DOHH2 (cell line): ENCODE measurements at regions not wholly inside any gene's neighbourhood (a gene's known extent, or its start where the extent isn't known, plus 50 kb on each side); places are given as distances from the start of the nearest gene placed in this dataset.

Experiments used
- CTCF ChIP-seq: fragments of 200-600 bp; sonication (generic); IDR thresholded peaks from one replicate; pipeline ENCODE4 v1.5.1; 2014; ENCODE audit warnings: antibody characterized with exemption, mild to moderate bottlenecking, low read depth, low read length; ENCODE audit not compliant: poor library complexity, severe bottlenecking
- EZH2phosphoT487 ChIP-seq: fragments of 200-600 bp; sonication (generic); IDR thresholded peaks from 2 replicates; pipeline ENCODE4 v1.6.1; 2017; ENCODE audit warnings: borderline replicate concordance, mild to moderate bottlenecking, antibody characterized with exemption, low read length, moderate library complexity, mixed read lengths

- TF ChIP-seq CTCF (no peak), EZH2phosphoT487 (no peak)
Measured at GRCh38 chr4:54363037-54363436, 133.9 kb downstream of the PDGFRA start.
